ENCODE measurements at regions not wholly inside any gene's neighbourhood (a gene's known extent, or its start where the extent isn't known, plus 50 kb on each side); places are given as distances from the start of the nearest gene placed in this dataset.

DNA sequence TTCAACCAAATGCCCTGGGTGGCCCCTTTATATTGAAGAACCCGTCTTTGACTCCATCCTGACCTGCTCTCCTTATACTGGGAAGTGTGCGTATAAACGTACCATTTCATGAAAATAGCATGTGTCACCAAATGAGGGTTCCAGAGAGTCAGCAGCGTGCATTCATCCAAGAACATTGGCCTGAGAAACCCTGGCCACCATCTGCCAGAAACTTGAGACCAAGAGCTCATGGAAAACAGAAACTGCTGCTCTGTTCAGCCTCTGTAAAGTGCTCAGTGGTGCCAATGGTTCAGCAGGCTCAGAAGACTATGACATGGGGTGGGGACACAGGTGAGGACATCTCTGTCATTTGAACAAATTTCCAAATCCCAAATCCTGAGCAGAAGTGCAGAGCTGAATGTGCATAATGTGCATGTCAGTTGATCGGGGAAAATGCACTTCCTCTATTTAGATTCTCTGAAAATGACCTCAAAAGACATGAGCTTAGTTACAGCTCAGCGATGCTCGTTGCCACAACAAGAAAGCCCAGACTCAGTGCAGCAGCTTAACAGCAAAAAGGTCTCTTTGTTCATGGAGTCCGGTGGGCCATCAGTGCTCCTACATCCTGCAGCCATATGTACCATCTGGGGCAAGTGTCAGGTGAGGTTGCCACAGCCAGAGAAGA is 176.1 kb downstream of the ATPSCKMT start:
- TF ChIP-seq CTCF (conservative IDR thresholded peaks at IDR 0.05) (no peak), ZFX (IDR thresholded peaks at IDR 0.05) (no peak)
